Neural cell (in vitro differentiated cells): ENCODE measurements at regions not wholly inside any gene's neighbourhood (a gene's known extent, or its start where the extent isn't known, plus 50 kb on each side); places are given as distances from the start of the nearest gene placed in this dataset.

Experiments
- H2AFZ ChIP-seq: fragments of 200-600, 300-800 bp; sonication (generic), shearing (Covaris generic); 2 replicates; pipeline ENCODE4 v1.6.0; 2014; ENCODE audit warnings: low read depth, mild to moderate bottlenecking, antibody characterized with exemption, low read length, moderate library complexity
- H3F3A ChIP-seq: fragments of 200-600 bp; shearing (Covaris generic); 2 replicates; pipeline ENCODE4 v1.6.1; 2016; ENCODE audit warnings: mild to moderate bottlenecking, moderate library complexity, mixed read lengths, antibody characterized with exemption, low read length; ENCODE audit not compliant: insufficient read depth, poor library complexity, severe bottlenecking
- H3K27ac ChIP-seq: fragments of 200-600, 300-800 bp; sonication (generic), shearing (Covaris generic); 2 replicates; pipeline ENCODE4 v1.5.1; 2014; ENCODE audit warnings: mild to moderate bottlenecking, low read length, moderate library complexity
- H3K27me3 ChIP-seq: fragments of 300-800, 200-600 bp; sonication (generic), shearing (Covaris generic); 2 replicates; pipeline ENCODE4 v1.6.0; 2014; ENCODE audit warnings: mild to moderate bottlenecking, low read depth, low read length, moderate library complexity; ENCODE audit not compliant: insufficient read depth
- H3K36me3 ChIP-seq: fragments of 300-800, 200-600 bp; sonication (generic), shearing (Covaris generic); 2 replicates; pipeline ENCODE4 v1.5.1; 2014; ENCODE audit warnings: mild to moderate bottlenecking, antibody characterized with exemption, low read length, moderate library complexity; ENCODE audit not compliant: insufficient read depth
- H3K4me2 ChIP-seq: fragments of 300-800, 200-600 bp; sonication (generic), shearing (Covaris generic); 2 replicates; pipeline ENCODE4 v1.6.0; 2014; ENCODE audit warnings: mild to moderate bottlenecking, low read length
- H3K4me3 ChIP-seq: fragments of 300-800, 200-600 bp; sonication (generic), shearing (Covaris generic); 2 replicates; pipeline ENCODE4 v1.5.1; 2014; ENCODE audit warnings: mild to moderate bottlenecking, low read length, moderate library complexity
- H3K79me2 ChIP-seq: fragments of 200-600 bp; shearing (Covaris generic); replicated peaks from 2 replicates; pipeline ENCODE4 v1.6.0; 2014; ENCODE audit warnings: mild to moderate bottlenecking, low read length, moderate library complexity; ENCODE audit not compliant: insufficient read depth
- H3K9ac ChIP-seq: fragments of 300-800, 200-600 bp; sonication (generic), shearing (Covaris generic); 2 replicates; pipeline ENCODE4 v1.6.1; 2016; ENCODE audit warnings: mild to moderate bottlenecking, low read length, mixed read lengths
- H3K9me2 ChIP-seq: fragments of 200-600 bp; shearing (Covaris generic); 2 replicates; pipeline ENCODE4 v1.6.1; 2016; ENCODE audit warnings: mild to moderate bottlenecking, low read length, mixed read lengths; ENCODE audit not compliant: insufficient read depth
- H3K9me3 ChIP-seq: fragments of 200-600, 300-800 bp; sonication (generic), shearing (Covaris generic); 2 replicates; pipeline ENCODE4 v1.6.1; 2016; ENCODE audit warnings: mild to moderate bottlenecking, mixed run types, low read length, moderate library complexity, mixed read lengths
- H4K20me1 ChIP-seq: fragments of 200-600 bp; shearing (Covaris generic); 2 replicates; pipeline ENCODE4 v1.6.1; 2016; ENCODE audit warnings: mild to moderate bottlenecking, mixed run types; ENCODE audit not compliant: insufficient read depth
- EP300 ChIP-seq: fragments of 450-650 bp; conservative IDR thresholded peaks from 2 replicates; pipeline ENCODE4 v1.6.1; 2014; ENCODE audit warnings: antibody characterized with exemption, mild to moderate bottlenecking, moderate library complexity; ENCODE audit not compliant: poor library complexity, severe bottlenecking
- EZH2 ChIP-seq: fragments of 200-600, 300-800 bp; shearing (Covaris generic), sonication (generic); IDR thresholded peaks from 2 replicates; pipeline ENCODE4 v1.6.1; 2014; ENCODE audit warnings: antibody characterized with exemption, low read length, borderline replicate concordance, mild to moderate bottlenecking; ENCODE audit not compliant: insufficient read depth, poor library complexity, severe bottlenecking
- MXI1 ChIP-seq: fragments of 450-650 bp; conservative IDR thresholded peaks from 2 replicates; pipeline ENCODE4 v1.6.1; 2014; ENCODE audit warnings: antibody characterized with exemption, mild to moderate bottlenecking; ENCODE audit not compliant: poor library complexity, severe bottlenecking
- POLR2AphosphoS5 ChIP-seq: IDR thresholded peaks from 2 replicates; pipeline ENCODE4 v1.6.1; 2012
- RAD21 ChIP-seq: fragments of 450-650 bp; conservative IDR thresholded peaks from 2 replicates; pipeline ENCODE4 v1.6.1; 2014; ENCODE audit warnings: antibody characterized with exemption, mild to moderate bottlenecking, moderate library complexity
- SMC3 ChIP-seq: fragments of 450-650 bp; conservative IDR thresholded peaks from 2 replicates; pipeline ENCODE4 v1.6.1; 2014; ENCODE audit warnings: antibody characterized with exemption, mild to moderate bottlenecking, moderate library complexity; ENCODE audit not compliant: poor library complexity
- TAF1 ChIP-seq: IDR thresholded peaks from 2 replicates; pipeline ENCODE4 v1.6.1; 2012; ENCODE audit warnings: low read depth
- TF ChIP-seq, protein P1 (sequence below): fragments of 450-650 bp; IDR thresholded peaks from 2 replicates; pipeline ENCODE4 v1.5.1; 2014; ENCODE audit warnings: antibody characterized with exemption, mild to moderate bottlenecking, moderate library complexity; ENCODE audit not compliant: poor library complexity, severe bottlenecking
- TF ChIP-seq, protein P2 (sequence below): IDR thresholded peaks from 2 replicates; pipeline ENCODE4 v1.6.1; 2012; ENCODE audit warnings: borderline replicate concordance

DNA sequence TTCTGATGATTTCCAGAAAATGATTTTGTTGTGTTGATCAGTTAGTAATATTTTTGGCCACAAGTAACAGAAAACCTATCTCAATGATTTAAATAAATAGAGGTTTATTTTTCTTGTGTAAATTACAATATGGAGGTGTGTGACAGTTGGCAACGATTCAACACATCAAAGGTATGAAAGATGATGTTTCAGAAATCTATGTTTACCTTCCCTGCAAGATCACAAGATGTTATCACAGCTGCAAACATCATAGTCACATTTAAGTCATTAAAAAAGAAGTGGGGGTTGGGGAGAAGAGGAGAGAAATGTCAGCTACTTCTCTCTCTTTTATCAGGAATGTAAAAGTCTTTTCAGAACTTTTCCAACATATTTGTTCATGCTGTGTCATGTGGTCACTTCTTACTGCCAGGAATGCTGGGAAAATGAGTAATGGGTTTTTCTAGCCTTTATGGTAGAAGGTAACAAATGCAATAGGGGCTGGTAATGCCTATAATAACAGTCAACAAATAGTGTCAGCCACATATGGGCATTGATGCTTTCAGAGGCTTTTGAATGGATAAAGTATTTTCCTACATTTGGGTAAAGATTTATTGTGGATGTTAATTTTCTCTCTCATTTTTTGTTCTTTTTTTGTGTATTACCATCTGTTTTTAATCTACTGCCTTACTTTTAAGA is 742.7 kb downstream of the TLE1 start:
- Histone ChIP-seq H3K36me3 (no peaks in the 10 kb centered on the region), H3K4me3 (no peak overlapping the region), H3K79me2 (no peaks in the 10 kb centered on the region), H3K9me2 (no peaks in the 10 kb centered on the region), H3K27me3 (no peaks in the 10 kb centered on the region), H4K20me1 (no peaks in the 10 kb centered on the region), H3F3A (no peaks in the 10 kb centered on the region), H3K4me2 (no peak overlapping the region), H3K9ac (no peak overlapping the region), H3K9me3 (no peaks in the 10 kb centered on the region), H3K27ac (no peak overlapping the region), H2AFZ (no peak overlapping the region)
- TF ChIP-seq, protein P1, sequence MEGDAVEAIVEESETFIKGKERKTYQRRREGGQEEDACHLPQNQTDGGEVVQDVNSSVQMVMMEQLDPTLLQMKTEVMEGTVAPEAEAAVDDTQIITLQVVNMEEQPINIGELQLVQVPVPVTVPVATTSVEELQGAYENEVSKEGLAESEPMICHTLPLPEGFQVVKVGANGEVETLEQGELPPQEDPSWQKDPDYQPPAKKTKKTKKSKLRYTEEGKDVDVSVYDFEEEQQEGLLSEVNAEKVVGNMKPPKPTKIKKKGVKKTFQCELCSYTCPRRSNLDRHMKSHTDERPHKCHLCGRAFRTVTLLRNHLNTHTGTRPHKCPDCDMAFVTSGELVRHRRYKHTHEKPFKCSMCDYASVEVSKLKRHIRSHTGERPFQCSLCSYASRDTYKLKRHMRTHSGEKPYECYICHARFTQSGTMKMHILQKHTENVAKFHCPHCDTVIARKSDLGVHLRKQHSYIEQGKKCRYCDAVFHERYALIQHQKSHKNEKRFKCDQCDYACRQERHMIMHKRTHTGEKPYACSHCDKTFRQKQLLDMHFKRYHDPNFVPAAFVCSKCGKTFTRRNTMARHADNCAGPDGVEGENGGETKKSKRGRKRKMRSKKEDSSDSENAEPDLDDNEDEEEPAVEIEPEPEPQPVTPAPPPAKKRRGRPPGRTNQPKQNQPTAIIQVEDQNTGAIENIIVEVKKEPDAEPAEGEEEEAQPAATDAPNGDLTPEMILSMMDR, result no peak
- no peak for TF ChIP-seq RAD21
- no peak for TF ChIP-seq EZH2
- no peak for TF ChIP-seq MXI1
- TF ChIP-seq SMC3, result no peak
- TF ChIP-seq, protein P2, sequence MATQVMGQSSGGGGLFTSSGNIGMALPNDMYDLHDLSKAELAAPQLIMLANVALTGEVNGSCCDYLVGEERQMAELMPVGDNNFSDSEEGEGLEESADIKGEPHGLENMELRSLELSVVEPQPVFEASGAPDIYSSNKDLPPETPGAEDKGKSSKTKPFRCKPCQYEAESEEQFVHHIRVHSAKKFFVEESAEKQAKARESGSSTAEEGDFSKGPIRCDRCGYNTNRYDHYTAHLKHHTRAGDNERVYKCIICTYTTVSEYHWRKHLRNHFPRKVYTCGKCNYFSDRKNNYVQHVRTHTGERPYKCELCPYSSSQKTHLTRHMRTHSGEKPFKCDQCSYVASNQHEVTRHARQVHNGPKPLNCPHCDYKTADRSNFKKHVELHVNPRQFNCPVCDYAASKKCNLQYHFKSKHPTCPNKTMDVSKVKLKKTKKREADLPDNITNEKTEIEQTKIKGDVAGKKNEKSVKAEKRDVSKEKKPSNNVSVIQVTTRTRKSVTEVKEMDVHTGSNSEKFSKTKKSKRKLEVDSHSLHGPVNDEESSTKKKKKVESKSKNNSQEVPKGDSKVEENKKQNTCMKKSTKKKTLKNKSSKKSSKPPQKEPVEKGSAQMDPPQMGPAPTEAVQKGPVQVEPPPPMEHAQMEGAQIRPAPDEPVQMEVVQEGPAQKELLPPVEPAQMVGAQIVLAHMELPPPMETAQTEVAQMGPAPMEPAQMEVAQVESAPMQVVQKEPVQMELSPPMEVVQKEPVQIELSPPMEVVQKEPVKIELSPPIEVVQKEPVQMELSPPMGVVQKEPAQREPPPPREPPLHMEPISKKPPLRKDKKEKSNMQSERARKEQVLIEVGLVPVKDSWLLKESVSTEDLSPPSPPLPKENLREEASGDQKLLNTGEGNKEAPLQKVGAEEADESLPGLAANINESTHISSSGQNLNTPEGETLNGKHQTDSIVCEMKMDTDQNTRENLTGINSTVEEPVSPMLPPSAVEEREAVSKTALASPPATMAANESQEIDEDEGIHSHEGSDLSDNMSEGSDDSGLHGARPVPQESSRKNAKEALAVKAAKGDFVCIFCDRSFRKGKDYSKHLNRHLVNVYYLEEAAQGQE, result no peak
- no peak for TF ChIP-seq POLR2AphosphoS5

DNA sequence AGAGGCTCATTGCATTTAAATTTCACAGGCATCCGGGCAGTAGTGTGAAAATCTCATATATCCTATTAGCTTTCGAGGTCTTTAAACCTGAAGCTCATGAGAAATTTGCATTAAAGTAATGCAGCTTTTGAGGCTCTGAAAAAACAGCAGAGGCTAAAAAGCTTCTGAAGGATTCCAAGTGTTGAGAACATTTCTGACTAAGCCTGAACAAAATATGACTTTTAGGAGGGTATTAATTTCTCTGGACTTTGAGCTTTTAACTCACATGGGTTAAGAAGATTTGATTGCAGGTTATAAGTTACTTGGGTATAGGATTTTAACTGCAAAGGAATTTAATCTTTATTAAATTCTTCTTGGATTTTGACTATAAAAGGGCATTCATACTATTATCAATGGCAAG is 743.9 kb downstream of the TLE1 start:
- no peak overlapping the region for H3K4me3 ChIP-seq
- no peak overlapping the region for H3K4me2 ChIP-seq
- H3K36me3 ChIP-seq, result no peaks in the 10 kb centered on the region
- H4K20me1 ChIP-seq, result no peaks in the 10 kb centered on the region
- no peaks in the 10 kb centered on the region for H3F3A ChIP-seq
- no peak overlapping the region for H3K27ac ChIP-seq
- H2AFZ ChIP-seq, result no peak overlapping the region
- H3K9ac ChIP-seq, result no peak overlapping the region
- no peaks in the 10 kb centered on the region for H3K79me2 ChIP-seq
- TF ChIP-seq SMC3, result no peak
- no peak for TF ChIP-seq EZH2
- TF ChIP-seq TAF1, result no peak
- no peaks in the 10 kb centered on the region for H3K27me3 ChIP-seq
- no peaks in the 10 kb centered on the region for H3K9me2 ChIP-seq
- no peaks in the 10 kb centered on the region for H3K9me3 ChIP-seq

DNA sequence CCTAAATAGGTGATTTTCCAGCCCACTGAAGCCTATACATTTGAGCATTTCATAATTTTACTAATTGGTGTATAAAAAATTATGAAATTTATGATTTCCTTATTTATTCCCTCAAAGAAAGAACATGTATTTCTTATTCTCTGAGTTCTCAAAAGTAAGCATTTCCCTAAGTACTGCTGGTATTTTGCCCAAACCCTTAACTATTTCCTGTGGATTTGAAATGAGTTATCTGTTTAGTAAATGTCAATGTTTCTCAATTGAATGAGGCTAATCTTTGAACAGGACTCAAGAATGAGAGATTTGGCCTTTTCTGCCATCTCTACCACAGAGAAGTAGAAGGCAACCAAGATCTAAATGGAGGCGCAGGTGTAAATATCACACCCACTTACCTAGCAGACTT is 751.7 kb downstream of the TLE1 start:
- Histone ChIP-seq H3K4me3 (no peak overlapping the region), H4K20me1 (no peaks in the 10 kb centered on the region), H3K9ac (no peak overlapping the region), H3F3A (no peaks in the 10 kb centered on the region), H3K79me2 (no peaks in the 10 kb centered on the region), H3K27me3 (no peaks in the 10 kb centered on the region), H3K4me2 (no peak overlapping the region), H3K9me3 (no peaks in the 10 kb centered on the region), H2AFZ (no peak overlapping the region), H3K9me2 (no peaks in the 10 kb centered on the region), H3K36me3 (no peaks in the 10 kb centered on the region), H3K27ac (no peak overlapping the region)
- TF ChIP-seq, protein P1, result no peak
- TF ChIP-seq EZH2 (no peak), SMC3 (no peak), MXI1 (no peak), RAD21 (no peak), TAF1 (no peak), POLR2AphosphoS5 (no peak), EP300 (no peak)
- TF ChIP-seq, protein P2, result no peak
